ENCODE measurements at regions not wholly inside any gene's neighbourhood (a gene's known extent, or its start where the extent isn't known, plus 50 kb on each side); places are given as distances from the start of the nearest gene placed in this dataset.

DNA sequence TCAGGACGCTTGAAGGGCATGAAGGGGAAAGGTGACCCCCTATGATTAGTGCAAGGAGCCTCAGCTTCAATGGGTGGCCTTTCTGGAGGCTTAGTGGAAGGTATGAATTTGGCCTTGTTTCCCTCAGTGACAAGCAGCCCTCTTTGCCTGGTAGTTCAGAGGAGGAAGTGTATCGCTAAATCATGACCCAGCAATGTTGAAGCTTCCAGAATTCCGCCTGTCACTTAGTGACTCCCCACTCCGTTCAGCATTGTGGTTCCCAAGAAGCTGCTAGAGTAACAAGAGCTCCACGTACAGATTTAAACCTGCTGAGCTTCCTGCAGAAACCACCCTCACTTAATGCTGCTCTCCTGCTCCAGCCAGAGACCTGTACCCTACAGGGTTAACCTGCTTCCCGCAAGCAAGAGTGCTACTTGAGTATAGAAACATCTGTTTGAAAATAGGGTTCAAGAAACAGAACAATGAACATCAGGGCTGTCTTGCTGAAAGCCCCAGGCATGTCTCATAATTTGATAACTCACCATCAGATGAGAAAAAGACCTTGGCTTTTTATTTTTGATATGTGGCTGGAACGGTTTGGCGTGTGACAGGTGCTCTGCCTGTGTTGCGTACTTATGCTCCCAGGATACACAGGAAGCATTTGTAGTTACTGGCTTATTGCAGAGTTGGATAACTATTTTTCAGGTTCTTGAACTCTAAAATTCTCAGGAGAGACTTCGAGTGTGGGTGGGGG, 105.2 kb downstream of the UCHL1 start:
- H3K4me1 ChIP-seq (ENCODE audit: control insufficient read depth, insufficient read depth, low read length) = no peaks in the 10 kb centered on the region
- peak overlapping the region; percentile 78 for H3K4me3 ChIP-seq (ENCODE audit: low read length)
- H3K27ac ChIP-seq (ENCODE audit: low read depth, low read length) = no peak overlapping the region
- no peaks in the 10 kb centered on the region for H3K36me3 ChIP-seq (ENCODE audit: control insufficient read depth, insufficient read depth, low read length)
- no peak overlapping the region for H3K9ac ChIP-seq (ENCODE audit: low read length)
- H3K27me3 ChIP-seq (ENCODE audit: control insufficient read depth, insufficient read depth, low read length) = no peaks in the 10 kb centered on the region

DNA sequence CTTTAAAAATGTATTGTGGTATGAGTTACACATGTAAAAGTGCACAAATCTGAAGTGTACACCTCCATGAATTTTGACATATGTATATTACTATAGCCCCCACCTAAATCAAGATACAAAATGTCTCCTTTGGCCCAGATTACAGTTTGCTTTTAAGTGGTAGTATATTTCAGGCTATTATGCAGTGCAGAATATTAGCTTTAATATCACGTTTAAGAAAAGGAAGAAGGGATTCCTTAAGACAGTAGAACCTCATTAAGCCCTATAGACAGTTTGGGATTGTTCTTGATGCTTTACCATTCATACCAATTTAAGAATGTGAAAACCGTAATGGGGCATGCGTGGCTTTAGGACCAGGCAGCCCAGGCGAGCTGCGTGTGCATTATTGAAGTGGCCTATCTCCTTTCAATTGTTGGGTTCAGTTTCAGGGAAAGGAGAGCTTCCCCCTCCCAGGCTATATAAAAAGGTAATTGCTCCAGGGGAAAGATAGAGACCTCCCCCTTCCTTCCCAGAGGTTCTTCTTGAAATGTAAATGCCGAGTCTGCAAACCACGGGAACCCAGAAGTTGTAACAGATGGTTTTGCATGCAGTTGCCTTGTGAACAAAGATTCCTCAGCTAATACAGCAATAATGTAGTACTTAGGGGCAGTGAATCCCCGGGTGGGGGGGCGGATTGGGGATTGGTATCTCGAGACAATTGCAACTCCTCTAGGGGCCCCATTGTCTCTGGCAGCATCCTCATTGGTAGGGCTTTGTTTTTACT, 106.1 kb downstream of the UCHL1 start:
- H3K4me3 ChIP-seq (ENCODE audit: low read length) = no peak overlapping the region
- no peak overlapping the region for H3K9ac ChIP-seq (ENCODE audit: low read length)
- H3K36me3 ChIP-seq (ENCODE audit: control insufficient read depth, insufficient read depth, low read length) = no peaks in the 10 kb centered on the region
- H3K27me3 ChIP-seq (ENCODE audit: control insufficient read depth, insufficient read depth, low read length) = no peaks in the 10 kb centered on the region
- H3K27ac ChIP-seq (ENCODE audit: low read depth, low read length) = no peak overlapping the region
- H3K4me1 ChIP-seq (ENCODE audit: control insufficient read depth, insufficient read depth, low read length) = no peaks in the 10 kb centered on the region

DNA sequence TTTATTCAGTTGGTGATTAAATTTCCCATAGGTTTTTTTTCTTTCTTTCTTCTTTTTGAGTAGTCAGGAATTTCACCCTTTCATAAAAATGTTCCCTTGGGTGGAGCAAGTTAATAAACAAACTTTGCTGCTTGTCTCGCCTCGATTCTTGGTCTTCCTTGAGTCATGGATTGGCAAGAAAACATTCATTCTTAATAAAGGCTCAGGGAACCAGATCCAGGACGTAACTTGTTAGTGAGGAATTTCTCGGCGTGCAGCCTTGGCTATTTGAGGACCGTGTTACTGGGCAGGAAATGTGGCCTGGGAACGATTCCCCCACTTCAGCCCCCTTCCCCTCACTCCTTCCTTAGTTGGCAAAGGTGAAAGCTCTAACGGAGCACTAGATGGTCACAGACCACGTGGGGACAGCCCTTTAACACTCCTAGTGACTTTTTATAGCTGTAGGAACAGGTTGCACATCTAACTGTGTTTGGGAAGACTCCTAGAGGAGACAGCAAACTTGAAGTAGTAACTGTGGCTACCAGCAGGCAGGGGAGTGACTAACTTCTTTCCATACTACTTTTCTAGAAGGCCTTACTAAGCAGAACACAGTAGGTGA, 106.8 kb downstream of the UCHL1 start:
- H3K4me3 ChIP-seq (ENCODE audit: low read length) = no peak overlapping the region
- H3K9ac ChIP-seq (ENCODE audit: low read length) = no peak overlapping the region
- no peaks in the 10 kb centered on the region for H3K36me3 ChIP-seq (ENCODE audit: control insufficient read depth, insufficient read depth, low read length)
- no peaks in the 10 kb centered on the region for H3K4me1 ChIP-seq (ENCODE audit: control insufficient read depth, insufficient read depth, low read length)
- H3K27ac ChIP-seq (ENCODE audit: low read depth, low read length) = no peak overlapping the region
- H3K27me3 ChIP-seq (ENCODE audit: control insufficient read depth, insufficient read depth, low read length) = no peaks in the 10 kb centered on the region

DNA sequence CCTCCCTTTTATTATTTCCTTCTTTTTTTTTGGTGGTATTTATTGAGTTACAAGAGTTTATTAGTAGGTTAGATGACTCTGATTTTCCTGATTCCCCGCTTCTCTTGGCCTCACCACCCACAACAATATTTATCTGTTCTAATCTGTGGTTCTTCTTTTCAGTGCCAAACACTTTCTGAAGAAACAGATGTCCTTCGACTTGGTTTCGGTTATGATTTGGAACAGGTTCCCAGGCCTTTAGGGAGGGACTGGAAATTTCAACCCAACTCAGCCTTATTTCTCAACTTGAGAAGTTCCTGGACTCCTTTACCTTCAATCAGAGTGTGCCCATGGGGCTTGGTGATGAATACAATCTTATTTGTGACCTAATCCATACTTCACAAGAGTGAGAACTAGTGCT, 108.1 kb downstream of the UCHL1 start:
- Histone ChIP-seq H3K36me3 (ENCODE audit: control insufficient read depth, insufficient read depth, low read length) (no peaks in the 10 kb centered on the region), H3K27me3 (ENCODE audit: control insufficient read depth, insufficient read depth, low read length) (no peaks in the 10 kb centered on the region), H3K9ac (ENCODE audit: low read length) (no peak overlapping the region), H3K4me1 (ENCODE audit: control insufficient read depth, insufficient read depth, low read length) (no peaks in the 10 kb centered on the region), H3K4me3 (ENCODE audit: low read length) (no peak overlapping the region), H3K27ac (ENCODE audit: low read depth, low read length) (no peak overlapping the region)

DNA sequence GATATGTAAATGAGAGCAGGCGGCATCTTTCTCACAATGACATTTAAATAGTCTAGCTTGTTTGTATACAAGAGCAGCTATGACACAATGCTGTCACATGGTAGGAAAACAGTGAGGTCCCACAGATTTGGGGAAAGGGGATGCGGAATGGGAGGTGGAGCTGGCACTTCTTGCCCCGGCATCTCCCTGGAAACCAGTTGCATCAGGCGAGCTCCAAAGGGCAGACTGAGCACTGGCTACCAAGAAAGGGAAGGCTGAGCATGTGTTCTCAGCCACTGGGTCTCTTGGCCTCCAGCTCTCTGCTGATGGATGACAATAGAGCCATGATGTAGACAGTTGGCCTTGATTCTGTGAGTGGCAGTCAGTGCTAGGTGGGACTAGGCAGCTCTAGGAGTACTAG, 109.0 kb downstream of the UCHL1 start:
- Histone ChIP-seq H3K9ac (ENCODE audit: low read length) (no peak overlapping the region), H3K27me3 (ENCODE audit: control insufficient read depth, insufficient read depth, low read length) (no peaks in the 10 kb centered on the region), H3K4me3 (ENCODE audit: low read length) (no peak overlapping the region), H3K27ac (ENCODE audit: low read depth, low read length) (no peak overlapping the region), H3K36me3 (ENCODE audit: control insufficient read depth, insufficient read depth, low read length) (no peaks in the 10 kb centered on the region), H3K4me1 (ENCODE audit: control insufficient read depth, insufficient read depth, low read length) (no peaks in the 10 kb centered on the region)

DNA sequence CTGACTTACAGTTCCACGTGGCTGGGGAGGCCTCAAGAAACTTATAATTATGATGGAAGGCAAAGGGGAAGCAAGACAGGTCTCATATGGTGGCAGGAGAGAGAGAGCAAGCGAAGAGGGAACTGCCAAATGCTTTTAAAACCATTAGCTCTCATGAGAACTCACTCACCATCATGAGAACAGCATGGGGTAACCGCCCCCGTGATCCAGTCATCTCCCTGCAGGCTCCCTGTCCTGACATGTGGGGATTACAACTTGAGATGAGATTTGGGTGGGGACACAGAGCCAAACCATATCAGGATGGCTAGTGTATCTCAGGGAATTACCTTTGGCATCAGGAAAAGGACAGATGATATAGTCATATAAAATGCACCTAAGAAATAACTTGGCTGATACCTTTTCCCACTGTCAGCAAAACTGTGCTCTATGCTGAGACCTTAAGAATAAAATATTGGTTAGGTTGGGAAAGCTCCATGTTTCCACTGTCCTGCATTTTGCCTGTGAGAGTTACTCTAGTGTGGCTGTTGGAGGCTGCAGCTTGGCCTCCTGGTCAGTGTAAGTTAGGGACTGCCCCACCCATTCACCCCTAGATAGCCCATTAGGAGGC, 110.3 kb downstream of the UCHL1 start:
- no peak overlapping the region for H3K27ac ChIP-seq (ENCODE audit: low read depth, low read length)
- no peaks in the 10 kb centered on the region for H3K4me1 ChIP-seq (ENCODE audit: control insufficient read depth, insufficient read depth, low read length)
- H3K27me3 ChIP-seq (ENCODE audit: control insufficient read depth, insufficient read depth, low read length) = no peaks in the 10 kb centered on the region
- no peak overlapping the region for H3K4me3 ChIP-seq (ENCODE audit: low read length)
- no peak overlapping the region for H3K9ac ChIP-seq (ENCODE audit: low read length)
- no peaks in the 10 kb centered on the region for H3K36me3 ChIP-seq (ENCODE audit: control insufficient read depth, insufficient read depth, low read length)

DNA sequence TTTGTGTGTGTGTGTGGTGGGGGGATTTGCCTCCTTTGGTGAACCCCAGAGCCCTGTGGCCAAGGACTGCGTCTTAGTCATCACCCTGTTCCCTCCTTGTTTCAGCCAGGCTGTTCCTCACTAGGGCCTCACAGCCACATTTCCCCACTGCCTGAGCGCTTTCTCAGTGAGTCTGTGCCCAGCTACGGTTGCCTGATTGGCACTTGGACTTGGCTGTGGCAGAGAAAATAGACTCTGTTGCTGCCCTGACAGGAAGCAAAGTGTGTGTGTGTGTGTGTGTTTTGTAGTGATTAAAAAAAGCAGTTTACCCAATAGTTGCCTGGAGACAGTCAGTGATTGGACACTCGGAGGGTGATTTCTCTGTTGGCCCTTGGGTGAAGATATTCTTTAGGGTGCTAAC, 113.0 kb downstream of the UCHL1 start:
- Histone ChIP-seq H3K9ac (ENCODE audit: low read length) (no peak overlapping the region), H3K27ac (ENCODE audit: low read depth, low read length) (no peak overlapping the region), H3K4me3 (ENCODE audit: low read length) (no peak overlapping the region), H3K4me1 (ENCODE audit: control insufficient read depth, insufficient read depth, low read length) (no peaks in the 10 kb centered on the region), H3K36me3 (ENCODE audit: control insufficient read depth, insufficient read depth, low read length) (no peaks in the 10 kb centered on the region), H3K27me3 (ENCODE audit: control insufficient read depth, insufficient read depth, low read length) (no peaks in the 10 kb centered on the region)

DNA sequence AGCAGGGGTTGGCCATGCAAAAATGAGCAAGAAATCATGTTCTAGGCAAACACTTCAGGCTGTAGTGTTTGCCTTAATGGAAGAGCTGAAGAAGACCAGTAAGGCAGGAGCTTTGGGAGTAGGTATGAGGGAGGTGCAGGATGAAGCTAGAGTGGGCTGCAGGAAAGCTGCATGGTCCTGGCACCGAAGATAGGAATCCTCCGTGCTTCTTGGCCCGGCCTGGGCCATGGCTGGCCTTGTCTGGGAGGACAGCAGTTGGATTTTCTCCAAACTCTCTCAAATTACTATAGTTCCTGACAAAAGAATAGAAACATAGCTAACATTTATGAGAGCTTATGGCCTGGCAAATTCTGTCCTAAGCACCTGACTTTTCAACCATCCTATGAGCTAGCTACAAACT, 116.5 kb downstream of the UCHL1 start:
- no peaks in the 10 kb centered on the region for H3K4me1 ChIP-seq (ENCODE audit: control insufficient read depth, insufficient read depth, low read length)
- H3K27me3 ChIP-seq (ENCODE audit: control insufficient read depth, insufficient read depth, low read length) = no peaks in the 10 kb centered on the region
- no peak overlapping the region for H3K9ac ChIP-seq (ENCODE audit: low read length)
- H3K27ac ChIP-seq (ENCODE audit: low read depth, low read length) = no peak overlapping the region
- H3K36me3 ChIP-seq (ENCODE audit: control insufficient read depth, insufficient read depth, low read length) = no peaks in the 10 kb centered on the region
- no peak overlapping the region for H3K4me3 ChIP-seq (ENCODE audit: low read length)

DNA sequence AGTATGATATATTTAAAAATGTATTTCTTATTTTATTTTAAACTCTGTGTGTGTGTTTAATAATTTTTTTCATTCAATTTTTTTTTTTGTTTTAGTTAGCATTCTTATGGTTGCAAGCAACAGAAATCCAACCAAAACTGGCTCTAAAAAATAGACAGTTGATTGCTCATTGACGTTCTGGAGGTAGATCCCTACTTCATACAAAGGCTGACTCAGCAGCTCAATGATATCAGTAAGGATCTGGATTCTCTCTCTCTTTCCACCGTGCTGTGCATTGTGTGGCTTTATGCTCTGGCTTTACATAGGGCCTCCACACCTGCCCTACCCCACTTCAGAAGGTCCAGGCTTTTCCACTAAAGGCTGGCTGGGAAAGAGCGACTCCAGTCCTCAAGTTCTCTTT, 117.8 kb downstream of the UCHL1 start:
- Histone ChIP-seq H3K4me3 (ENCODE audit: low read length) (no peak overlapping the region), H3K27ac (ENCODE audit: low read depth, low read length) (no peak overlapping the region), H3K4me1 (ENCODE audit: control insufficient read depth, insufficient read depth, low read length) (no peaks in the 10 kb centered on the region), H3K27me3 (ENCODE audit: control insufficient read depth, insufficient read depth, low read length) (no peaks in the 10 kb centered on the region), H3K9ac (ENCODE audit: low read length) (no peak overlapping the region), H3K36me3 (ENCODE audit: control insufficient read depth, insufficient read depth, low read length) (no peaks in the 10 kb centered on the region)

DNA sequence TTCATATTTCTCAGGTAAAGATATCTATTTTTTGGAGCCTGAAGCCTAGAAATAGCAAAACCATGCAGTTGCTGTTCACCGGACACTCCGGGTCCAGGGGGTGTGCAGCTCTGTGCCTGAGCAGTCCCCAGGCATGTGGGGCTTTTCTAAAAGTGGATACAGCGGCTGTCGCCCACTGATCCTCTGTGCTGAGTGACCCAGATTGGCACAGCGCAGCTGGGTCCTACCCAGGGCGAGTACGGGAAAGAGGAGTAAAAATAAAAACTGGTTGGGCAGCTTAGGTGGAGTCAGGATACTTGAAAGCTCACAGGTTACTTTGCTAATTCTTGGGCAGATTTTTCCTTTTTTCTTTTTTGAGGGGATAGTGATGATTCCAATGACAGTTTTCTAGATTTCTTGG, 118.8 kb downstream of the UCHL1 start:
- H3K36me3 ChIP-seq (ENCODE audit: control insufficient read depth, insufficient read depth, low read length) = no peaks in the 10 kb centered on the region
- no peak overlapping the region for H3K9ac ChIP-seq (ENCODE audit: low read length)
- no peak overlapping the region for H3K27ac ChIP-seq (ENCODE audit: low read depth, low read length)
- no peaks in the 10 kb centered on the region for H3K4me1 ChIP-seq (ENCODE audit: control insufficient read depth, insufficient read depth, low read length)
- H3K27me3 ChIP-seq (ENCODE audit: control insufficient read depth, insufficient read depth, low read length) = no peaks in the 10 kb centered on the region
- H3K4me3 ChIP-seq (ENCODE audit: low read length) = no peak overlapping the region

DNA sequence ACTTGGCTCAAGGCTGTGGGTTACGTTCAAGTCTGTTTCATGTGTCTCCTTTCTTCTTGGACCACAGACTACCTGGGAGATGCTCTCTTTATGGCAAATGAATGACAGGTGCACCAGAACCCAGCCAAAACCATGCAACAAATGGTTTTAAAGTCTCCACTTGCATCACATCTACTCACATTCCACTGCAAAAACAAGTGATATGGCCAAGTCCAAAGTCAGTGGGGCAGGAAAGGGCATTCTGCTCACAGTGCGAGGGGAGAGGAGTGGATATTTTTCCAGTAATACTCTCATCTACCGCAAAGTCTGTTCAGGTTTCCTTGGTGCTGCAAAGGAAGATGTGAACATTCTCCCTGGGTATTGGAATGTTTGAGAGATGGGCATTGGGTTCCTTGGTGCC, 120.5 kb downstream of the UCHL1 start:
- H3K27me3 ChIP-seq (ENCODE audit: control insufficient read depth, insufficient read depth, low read length) = no peaks in the 10 kb centered on the region
- H3K4me3 ChIP-seq (ENCODE audit: low read length) = no peak overlapping the region
- H3K27ac ChIP-seq (ENCODE audit: low read depth, low read length) = no peak overlapping the region
- no peaks in the 10 kb centered on the region for H3K4me1 ChIP-seq (ENCODE audit: control insufficient read depth, insufficient read depth, low read length)
- no peaks in the 10 kb centered on the region for H3K36me3 ChIP-seq (ENCODE audit: control insufficient read depth, insufficient read depth, low read length)
- no peak overlapping the region for H3K9ac ChIP-seq (ENCODE audit: low read length)

DNA sequence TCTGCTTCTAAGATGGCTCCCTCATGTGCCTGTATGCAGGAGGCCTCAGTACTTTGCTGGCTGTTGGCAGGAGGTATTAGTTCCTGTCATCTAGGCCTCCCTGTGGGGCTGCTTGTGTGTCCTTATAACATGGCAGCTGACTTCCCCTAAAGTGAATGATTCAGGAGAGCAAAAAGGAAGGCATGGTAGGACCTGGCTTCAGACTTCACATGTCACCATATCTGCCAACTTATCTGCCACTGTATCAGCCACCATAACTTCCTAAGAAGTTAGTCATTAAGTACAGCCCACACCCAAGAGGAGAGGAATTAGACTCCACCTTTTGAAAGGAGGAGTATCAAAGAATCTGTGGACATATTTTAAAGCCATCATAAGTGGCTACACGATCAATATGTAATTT, 122.5 kb downstream of the UCHL1 start:
- no peak overlapping the region for H3K9ac ChIP-seq (ENCODE audit: low read length)
- H3K27me3 ChIP-seq (ENCODE audit: control insufficient read depth, insufficient read depth, low read length) = no peaks in the 10 kb centered on the region
- no peaks in the 10 kb centered on the region for H3K4me1 ChIP-seq (ENCODE audit: control insufficient read depth, insufficient read depth, low read length)
- H3K4me3 ChIP-seq (ENCODE audit: low read length) = no peak overlapping the region
- H3K36me3 ChIP-seq (ENCODE audit: control insufficient read depth, insufficient read depth, low read length) = no peaks in the 10 kb centered on the region
- no peak overlapping the region for H3K27ac ChIP-seq (ENCODE audit: low read depth, low read length)
